B cell (primary cell): ENCODE measurements at regions not wholly inside any gene's neighbourhood (a gene's known extent, or its start where the extent isn't known, plus 50 kb on each side); places are given as distances from the start of the nearest gene placed in this dataset.

Experiments used
- ATAC-seq: fragments of 200-7000 bp; cut with Tn5 transposase; one replicate; pipeline ENCODE4 v1.10.0; 2021; ENCODE audit warnings: low read depth, mild to moderate bottlenecking, moderate number of reproducible peaks, moderate library complexity
- CTCF ChIA-PET: fragments of 350-600 bp; sonication (Branson Sonifier 250); formaldehyde crosslinking; loops from one replicate; lab custom pipeline; 2021; ENCODE audit warnings: antibody characterized with exemption, inconsistent platforms; lab: Charles Lee
- POLR2A ChIA-PET: fragments of 350-600 bp; sonication (Branson Sonifier 250); formaldehyde crosslinking; loops from one replicate; lab custom pipeline; 2021; ENCODE audit warnings: antibody characterized with exemption; lab: Charles Lee
- DNase-seq: peaks from one replicate; pipeline ENCODE4 v3.0.0; 2013
- H2AFZ ChIP-seq: 2 replicates; pipeline ENCODE4 v1.6.1; 2012; ENCODE audit warnings: mild to moderate bottlenecking, low read depth, low read length; ENCODE audit not compliant: insufficient read depth, poor library complexity, severe bottlenecking
- H3K27ac ChIP-seq, 2 donors: 1 replicate in 1 of 2; 2 replicates in 1 of 2; pipeline ENCODE4 v1.5.1; 2012 to 2013; ENCODE audit warnings: low read length in 2 of 2, mild to moderate bottlenecking in 2 of 2, moderate library complexity in 1 of 2
- H3K27me3 ChIP-seq, 4 experiments: fragments of 200-600 bp in 1 of 4; sonication (generic) in 1 of 4; replicated peaks in 1 of 4; 1 replicate in 2 of 4; 2 replicates in 2 of 4; pipeline versions ENCODE4 v1.6.1 to v1.7.0; 2013 to 2016; ENCODE audit warnings: low read length in 3 of 4, mild to moderate bottlenecking in 2 of 4, mixed read lengths in 1 of 4, moderate library complexity in 1 of 4; ENCODE audit not compliant: insufficient read depth in 4 of 4, control insufficient read depth in 3 of 4; ENCODE audit errors: control extremely low read depth in 1 of 4
- H3K36me3 ChIP-seq, 2 experiments: replicated peaks in 1 of 2; 1 replicate in 1 of 2; 2 replicates in 1 of 2; pipeline versions ENCODE4 v1.6.1 to v1.7.1; 2013; ENCODE audit warnings: low read length in 1 of 2; ENCODE audit not compliant: insufficient read depth in 2 of 2, control insufficient read depth in 1 of 2; ENCODE audit errors: control extremely low read depth in 1 of 2, extremely low read depth in 1 of 2
- H3K4me1 ChIP-seq, 2 donors: fragments of 200-600 bp in 1 of 2; sonication (generic) in 1 of 2; 1 replicate in 1 of 2; 2 replicates in 1 of 2; pipeline versions ENCODE4 v1.5.1 to v1.6.1; 2013 to 2017; ENCODE audit warnings: low read length in 2 of 2; ENCODE audit not compliant: control insufficient read depth in 2 of 2, insufficient read depth in 2 of 2
- H3K4me2 ChIP-seq: replicated peaks from 2 replicates; pipeline ENCODE3; 2012; ENCODE audit warnings: mild to moderate bottlenecking, low read depth, low read length; ENCODE audit not compliant: poor library complexity, severe bottlenecking
- H3K4me3 ChIP-seq, 5 experiments: fragments of 200-600 bp in 1 of 5; sonication (generic) in 1 of 5; 1 replicate in 3 of 5; 2 replicates in 2 of 5; pipeline versions ENCODE4 v1.5.1 to v1.7.0; 2011 to 2016; ENCODE audit warnings: low read length in 4 of 5, mild to moderate bottlenecking in 4 of 5, low read depth in 2 of 5, control low read depth in 1 of 5, moderate library complexity in 1 of 5; ENCODE audit not compliant: insufficient read depth in 1 of 5; ENCODE audit errors: control extremely low read depth in 1 of 5, extremely low read depth in 1 of 5
- H3K79me2 ChIP-seq: fragments of 200-600 bp; sonication (generic); one replicate; pipeline ENCODE4 v1.6.0; 2016; ENCODE audit warnings: low read length; ENCODE audit not compliant: control insufficient read depth, insufficient read depth
- H3K9ac ChIP-seq: fragments of 200-600 bp; sonication (generic); 2 replicates; pipeline ENCODE4 v1.6.1; 2017; ENCODE audit warnings: mild to moderate bottlenecking, low read length, moderate library complexity
- H3K9me3 ChIP-seq, 3 donors: one replicate each; pipeline versions ENCODE4 v1.6.1 to v1.7.1; 2013; ENCODE audit warnings: low read length in 2 of 3; ENCODE audit not compliant: control insufficient read depth in 2 of 3, insufficient read depth in 1 of 3; ENCODE audit errors: control extremely low read depth in 1 of 3
- H4K20me1 ChIP-seq: 2 replicates; pipeline ENCODE4 v1.6.0; 2012; ENCODE audit warnings: mild to moderate bottlenecking, low read length; ENCODE audit not compliant: insufficient read depth, control insufficient read depth, poor library complexity, severe bottlenecking
- H3K27ac Mint-ChIP-seq: one replicate; pipeline ENCODE4 v1.8.0; 2021; ENCODE audit warnings: mixed read lengths
- H3K27me3 Mint-ChIP-seq: one replicate; pipeline ENCODE4 v1.8.0; 2021; ENCODE audit warnings: mixed read lengths
- H3K4me1 Mint-ChIP-seq: one replicate; pipeline ENCODE4 v1.8.0; 2021; ENCODE audit warnings: mixed read lengths
- H3K4me3 Mint-ChIP-seq: one replicate; pipeline ENCODE4 v1.8.0; 2021; ENCODE audit warnings: mixed read lengths
- H3K9me3 Mint-ChIP-seq: one replicate; pipeline ENCODE4 v1.8.0; 2022; ENCODE audit warnings: mixed read lengths; ENCODE audit not compliant: insufficient read depth
- EZH2 ChIP-seq: IDR thresholded peaks from 2 replicates; pipeline ENCODE4 v1.6.1; 2012; ENCODE audit warnings: borderline replicate concordance, low read depth, mild to moderate bottlenecking, moderate library complexity, low read length; ENCODE audit not compliant: insufficient read depth, poor library complexity, severe bottlenecking
- WGBS: methylation state at CpG from one replicate; pipeline ENCODE4 v1.1.5; 2013; ENCODE audit warnings: missing lambda C conversion rate; ENCODE audit not compliant: insufficient coverage; 5-methylcytosine and 5-hydroxymethylcytosine counted together
- intact Hi-C: fragments of 100-400 bp; cut with micrococcal nuclease; formaldehyde crosslinking; loops from one replicate; pipeline ENCODE4 v1.10.0; 2022
- TF ChIP-seq, protein P1 (sequence below): fragments of 200-600 bp; IDR thresholded peaks from one replicate; pipeline ENCODE4 v1.8.0; 2022; ENCODE audit warnings: antibody characterized with exemption, mild to moderate bottlenecking

DNA sequence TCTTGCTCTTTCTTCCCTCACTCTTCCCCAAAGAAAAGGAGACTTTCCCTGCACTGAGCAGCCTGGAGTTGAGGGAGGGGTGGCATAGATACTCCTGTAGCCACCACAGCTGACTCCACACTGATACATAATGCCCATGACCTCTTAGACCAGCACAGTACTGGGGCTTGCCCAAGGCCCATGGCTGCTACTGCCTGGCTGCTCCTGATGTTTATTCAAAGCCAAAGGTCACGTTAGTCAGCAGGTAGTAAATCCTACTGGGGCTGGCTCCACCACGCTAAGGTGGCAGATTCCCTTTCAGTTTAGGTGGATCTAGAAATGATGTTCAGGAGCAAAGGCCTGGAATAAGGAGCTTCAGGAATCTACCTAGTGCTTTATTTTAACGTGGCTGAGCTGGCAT lies 212.7 kb downstream of the C3orf38 start:
- no peaks in the 10 kb centered on the region for H3K36me3 ChIP-seq
- H3K79me2 ChIP-seq = no peaks in the 10 kb centered on the region
- H3K27me3 Mint-ChIP-seq = no peaks in the 10 kb centered on the region
- POLR2A ChIA-PET = no interaction called here
- CTCF ChIA-PET = no interaction called here
- ATAC-seq (no peak), DNase-seq (no peak)
- no peak overlapping the region for H3K4me2 ChIP-seq
- intact Hi-C loops = no loop called here
- no peak overlapping the region for H3K4me3 ChIP-seq
- H3K4me1 Mint-ChIP-seq = peaks cover 12% of the 10 kb centered on the region
- no peak for TF ChIP-seq EZH2
- TF ChIP-seq, protein P1, sequence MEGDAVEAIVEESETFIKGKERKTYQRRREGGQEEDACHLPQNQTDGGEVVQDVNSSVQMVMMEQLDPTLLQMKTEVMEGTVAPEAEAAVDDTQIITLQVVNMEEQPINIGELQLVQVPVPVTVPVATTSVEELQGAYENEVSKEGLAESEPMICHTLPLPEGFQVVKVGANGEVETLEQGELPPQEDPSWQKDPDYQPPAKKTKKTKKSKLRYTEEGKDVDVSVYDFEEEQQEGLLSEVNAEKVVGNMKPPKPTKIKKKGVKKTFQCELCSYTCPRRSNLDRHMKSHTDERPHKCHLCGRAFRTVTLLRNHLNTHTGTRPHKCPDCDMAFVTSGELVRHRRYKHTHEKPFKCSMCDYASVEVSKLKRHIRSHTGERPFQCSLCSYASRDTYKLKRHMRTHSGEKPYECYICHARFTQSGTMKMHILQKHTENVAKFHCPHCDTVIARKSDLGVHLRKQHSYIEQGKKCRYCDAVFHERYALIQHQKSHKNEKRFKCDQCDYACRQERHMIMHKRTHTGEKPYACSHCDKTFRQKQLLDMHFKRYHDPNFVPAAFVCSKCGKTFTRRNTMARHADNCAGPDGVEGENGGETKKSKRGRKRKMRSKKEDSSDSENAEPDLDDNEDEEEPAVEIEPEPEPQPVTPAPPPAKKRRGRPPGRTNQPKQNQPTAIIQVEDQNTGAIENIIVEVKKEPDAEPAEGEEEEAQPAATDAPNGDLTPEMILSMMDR = no peak
- no peaks in the 10 kb centered on the region for H4K20me1 ChIP-seq
- no peak overlapping the region for H3K27ac Mint-ChIP-seq
- H3K27me3 ChIP-seq = no peaks in the 10 kb centered on the region
- no peak overlapping the region for H3K27ac ChIP-seq
- H2AFZ ChIP-seq = no peak overlapping the region
- H3K9ac ChIP-seq = no peak overlapping the region
- no peak overlapping the region for H3K4me3 Mint-ChIP-seq
- peaks cover 0 to 6% (median 0%) of the 10 kb centered on the region in 3 donors for H3K9me3 ChIP-seq
- H3K4me1 ChIP-seq = peaks cover 0 to 7% of the 10 kb centered on the region in 2 donors
- 80% methylated on average over 1 of the region's 3 CpGs for WGBS
- peaks cover 3% of the 10 kb centered on the region for H3K9me3 Mint-ChIP-seq

DNA sequence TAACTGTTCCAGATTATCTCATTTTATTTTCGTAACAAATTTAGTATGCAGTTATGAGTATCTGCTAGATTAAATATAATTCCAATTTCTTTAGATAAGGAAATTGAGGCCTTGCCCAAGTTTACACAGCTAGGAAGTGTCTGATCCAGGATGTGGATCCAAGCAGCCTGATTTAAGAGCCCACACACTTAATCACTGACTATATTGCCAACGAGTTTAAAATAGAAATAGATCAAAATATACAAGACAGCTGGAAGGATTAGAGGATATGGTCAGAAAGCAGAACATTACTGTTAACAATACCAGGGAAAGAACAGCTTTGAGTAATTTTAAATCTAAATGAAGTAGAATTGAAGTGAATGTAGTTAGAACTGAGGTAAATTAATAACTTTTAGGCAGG lies 215.2 kb downstream of the C3orf38 start:
- ATAC-seq (no peak), DNase-seq (no peak)
- H3K27me3 ChIP-seq = no peaks in the 10 kb centered on the region
- H2AFZ ChIP-seq = no peak overlapping the region
- H3K4me1 Mint-ChIP-seq = peaks cover 12% of the 10 kb centered on the region
- H3K27ac Mint-ChIP-seq = no peak overlapping the region
- TF ChIP-seq, protein P1 = no peak
- TF ChIP-seq EZH2 = no peak
- H3K79me2 ChIP-seq = no peaks in the 10 kb centered on the region
- no peak overlapping the region for H3K9ac ChIP-seq
- intact Hi-C loops = no loop called here
- H4K20me1 ChIP-seq = no peaks in the 10 kb centered on the region
- peaks cover 0 to 6% (median 0%) of the 10 kb centered on the region in 3 donors for H3K9me3 ChIP-seq
- peaks cover 0 to 7% of the 10 kb centered on the region in 2 donors for H3K4me1 ChIP-seq
- POLR2A ChIA-PET = no interaction called here
- WGBS = no CpG with 5 or more reads among the region's 2 CpGs
- no peak overlapping the region for H3K4me3 ChIP-seq
- no peak overlapping the region for H3K27ac ChIP-seq
- H3K4me2 ChIP-seq = no peak overlapping the region
- no peaks in the 10 kb centered on the region for H3K36me3 ChIP-seq
- peaks cover 3% of the 10 kb centered on the region for H3K9me3 Mint-ChIP-seq
- no peak overlapping the region for H3K4me3 Mint-ChIP-seq
- no peaks in the 10 kb centered on the region for H3K27me3 Mint-ChIP-seq
- CTCF ChIA-PET = no interaction called here
